MCF 10A (cell line): ENCODE measurements at regions not wholly inside any gene's neighbourhood (a gene's known extent, or its start where the extent isn't known, plus 50 kb on each side); places are given as distances from the start of the nearest gene placed in this dataset.

Experiments
- BruUV-seq: library from RNA; stranded (reverse); fragments of 400-500 nt; replicated peaks from 2 replicates; lab custom pipeline; 2021; lab: Mats Ljungman, UMichigan
- CTCF ChIA-PET: fragments of 300-600 bp; sonication (Branson Sonifier 250); formaldehyde crosslinking; extraction: SDS; loops from one replicate; lab custom pipeline; 2021; ENCODE audit warnings: antibody characterized with exemption, inconsistent platforms; lab: Yijun Ruan, JAX
- POLR2A ChIA-PET: fragments of 300-600, 350-650 bp; sonication (Branson Sonifier 250); formaldehyde crosslinking; extraction: SDS; loops from one replicate; lab custom pipeline; 2020; ENCODE audit warnings: antibody characterized with exemption, inconsistent platforms; lab: Yijun Ruan, JAX
- DNase-seq: peaks from one replicate; pipeline ENCODE4 v3.0.0-alpha.2; 2018; ENCODE audit not compliant: unreplicated experiment
- H3K27ac Mint-ChIP-seq: one replicate; pipeline ENCODE4 v1.8.0; 2022; ENCODE audit warnings: mild to moderate bottlenecking, low read depth, mixed read lengths; ENCODE audit not compliant: unreplicated experiment
- H3K27me3 Mint-ChIP-seq: one replicate; pipeline ENCODE4 v1.8.0; 2022; ENCODE audit warnings: mixed read lengths; ENCODE audit not compliant: insufficient read depth, unreplicated experiment
- H3K36me3 Mint-ChIP-seq: one replicate; pipeline ENCODE4 v1.8.0; 2022; ENCODE audit warnings: mild to moderate bottlenecking, moderate library complexity, mixed read lengths; ENCODE audit not compliant: insufficient read depth, unreplicated experiment
- H3K4me1 Mint-ChIP-seq: one replicate; pipeline ENCODE4 v1.8.0; 2022; ENCODE audit warnings: mixed read lengths; ENCODE audit not compliant: insufficient read depth, unreplicated experiment
- H3K4me3 Mint-ChIP-seq: one replicate; pipeline ENCODE4 v1.8.0; 2022; ENCODE audit warnings: mild to moderate bottlenecking, moderate library complexity, mixed read lengths; ENCODE audit not compliant: unreplicated experiment
- H3K9me3 Mint-ChIP-seq: one replicate; pipeline ENCODE4 v1.8.0; 2022; ENCODE audit warnings: mixed read lengths; ENCODE audit not compliant: unreplicated experiment
- CTCF ChIP-seq: fragments of 200-600 bp; IDR thresholded peaks from one replicate; pipeline ENCODE4 v1.8.0; 2022; ENCODE audit warnings: antibody characterized with exemption, mild to moderate bottlenecking; ENCODE audit not compliant: unreplicated experiment
- intact Hi-C: fragments of 100-400 bp; cut with micrococcal nuclease; formaldehyde crosslinking; loops from 2 replicates; pipeline ENCODE4 v1.14.1; 2022

- POLR2A ChIA-PET: no interaction called here
- Mint-ChIP-seq H3K36me3 (no peaks in the 10 kb centered on the region), H3K4me3 (no peak overlapping the region), H3K4me1 (no peaks in the 10 kb centered on the region), H3K27me3 (no peaks in the 10 kb centered on the region), H3K27ac (no peak overlapping the region), H3K9me3 (no peaks in the 10 kb centered on the region)
- no TSS peak for BruUV-seq
- no peak for TF ChIP-seq CTCF
- DNase-seq: no peak
- CTCF ChIA-PET: no interaction called here
- intact Hi-C loops: no loop called here
Measured at GRCh38 chr4:12933760-12934221, 550.3 kb downstream of the RAB28 start.

GRCh38 chr4:12932203-12932788 is 551.8 kb downstream of the RAB28 start:
- Mint-ChIP-seq H3K4me3 (no peak overlapping the region), H3K4me1 (no peaks in the 10 kb centered on the region), H3K9me3 (no peaks in the 10 kb centered on the region), H3K27ac (no peak overlapping the region), H3K36me3 (no peaks in the 10 kb centered on the region), H3K27me3 (no peaks in the 10 kb centered on the region)
- intact Hi-C loops: no loop called here
- TF ChIP-seq CTCF: no peak
- no peak for DNase-seq
- ChIA-PET CTCF (interaction anchor here (0.7 kb wide), 1 partner anchor 546 kb away, joined by 3 read pairs; no protein-coding TSS in a partner anchor), POLR2A (no interaction called here)
- no TSS peak for BruUV-seq

- Mint-ChIP-seq H3K4me1 (no peaks in the 10 kb centered on the region), H3K27me3 (no peaks in the 10 kb centered on the region), H3K27ac (no peak overlapping the region), H3K36me3 (no peaks in the 10 kb centered on the region), H3K9me3 (no peaks in the 10 kb centered on the region), H3K4me3 (no peak overlapping the region)
- intact Hi-C loops: no loop called here
- BruUV-seq: no TSS peak
- DNase-seq: no peak
- CTCF ChIA-PET: no interaction called here
- POLR2A ChIA-PET: interaction anchor here (0.7 kb wide), 1 partner anchor 310 kb away, joined by 3 read pairs; no protein-coding TSS in a partner anchor
- TF ChIP-seq CTCF: no peak
Measured at GRCh38 chr4:12929784-12930183, 554.4 kb downstream of the RAB28 start.

GRCh38 chr4:12928751-12929150 is 555.4 kb downstream of the RAB28 start:
- Mint-ChIP-seq H3K4me3 (no peak overlapping the region), H3K27ac (no peak overlapping the region), H3K4me1 (no peaks in the 10 kb centered on the region), H3K9me3 (no peaks in the 10 kb centered on the region), H3K36me3 (no peaks in the 10 kb centered on the region), H3K27me3 (no peaks in the 10 kb centered on the region)
- ChIA-PET CTCF (no interaction called here), POLR2A (no interaction called here)
- intact Hi-C loops: no loop called here
- BruUV-seq: no TSS peak
- no peak for DNase-seq
- TF ChIP-seq CTCF: no peak
